ENCODE measurements at regions not wholly inside any gene's neighbourhood (a gene's known extent, or its start where the extent isn't known, plus 50 kb on each side); places are given as distances from the start of the nearest gene placed in this dataset.

GRCh38 chr3:177579419-177579818 is 382.1 kb upstream of the TBL1XR1 start:
- TF ChIP-seq CTCF (IDR thresholded peaks at IDR 0.05) (no peak), POLR2A (IDR thresholded peaks at IDR 0.05) (no peak), EP300 (IDR thresholded peaks at IDR 0.05) (no peak)

Data from ovary (tissue), 3 donors.